NCI-H146 (cell line): ENCODE measurements at regions not wholly inside any gene's neighbourhood (a gene's known extent, or its start where the extent isn't known, plus 50 kb on each side); places are given as distances from the start of the nearest gene placed in this dataset.
A peak's percentile ranks its signal among the peaks of the same experiment; 100 is the strongest.

ENCODE experiments used
- DNase-seq: peaks from one replicate; lab custom pipeline; 2025; lab: John Stamatoyannopoulos, UW

GRCh38 chr14:95413289-95414215, 93.8 kb upstream of the CLMN start:
- no peak for DNase-seq

- no peak for DNase-seq
These were observed 91.1 kb upstream of the CLMN start for GRCh38 chr14:95410838-95411237.

- peak; percentile 32 for DNase-seq
These were observed 90.0 kb upstream of the CLMN start for GRCh38 chr14:95409477-95410272.

- no peak for DNase-seq
These were observed 89.2 kb upstream of the CLMN start for GRCh38 chr14:95408731-95409476.

- no peak for DNase-seq
These were observed 87.6 kb upstream of the CLMN start for GRCh38 chr14:95407354-95407753.

- no peak for DNase-seq
These were observed 87.1 kb upstream of the CLMN start for GRCh38 chr14:95406756-95407277.

- no peak for DNase-seq
These were observed 84.9 kb upstream of the CLMN start for GRCh38 chr14:95404583-95404982.

- DNase-seq, result no peak
These were observed 82.9 kb upstream of the CLMN start for GRCh38 chr14:95402578-95402977.

GRCh38 chr14:95402176-95402575, 82.5 kb upstream of the CLMN start:
- no peak for DNase-seq

GRCh38 chr14:95398630-95399547, 79.2 kb upstream of the CLMN start:
- no peak for DNase-seq

GRCh38 chr14:95397325-95397724, 77.6 kb upstream of the CLMN start:
- DNase-seq, result no peak

GRCh38 chr14:95396221-95396620, 76.5 kb upstream of the CLMN start:
- no peak for DNase-seq

- DNase-seq, result no peak
These were observed 75.5 kb upstream of the CLMN start for GRCh38 chr14:95395098-95395737.

GRCh38 chr14:95394297-95395097, 74.8 kb upstream of the CLMN start:
- DNase-seq, result no peak

GRCh38 chr14:95392841-95393240, 73.1 kb upstream of the CLMN start:
- no peak for DNase-seq

- DNase-seq, result no peak
These were observed 71.6 kb upstream of the CLMN start for GRCh38 chr14:95391331-95391730.

- no peak for DNase-seq
These were observed 69.8 kb upstream of the CLMN start for GRCh38 chr14:95389471-95390011.

- no peak for DNase-seq
These were observed 69.0 kb upstream of the CLMN start for GRCh38 chr14:95388699-95389098.

GRCh38 chr14:95387826-95388445, 68.2 kb upstream of the CLMN start:
- DNase-seq, result no peak
